ENCODE measurements at regions not wholly inside any gene's neighbourhood (a gene's known extent, or its start where the extent isn't known, plus 50 kb on each side); places are given as distances from the start of the nearest gene placed in this dataset.

GRCh38 chr2:13533524-13533922, 816.8 kb downstream of the TRIB2 start:
- no peak for DNase-seq (ENCODE audit: low read depth in 1 of 2, low spot score in 1 of 2)
- no peak for TF ChIP-seq JUND (IDR thresholded peaks at IDR 0.05; ENCODE audit: low read depth)
- in situ Hi-C loops (cut with HindIII; ENCODE audit: low pct_unique_long_range_greater_than_20kb, low sequenced_read_pairs): no loop called here

GRCh38 chr2:13536941-13537340, 820.2 kb downstream of the TRIB2 start:
- DNase-seq (ENCODE audit: low read depth in 1 of 2, low spot score in 1 of 2): no peak
- in situ Hi-C loops (cut with HindIII; ENCODE audit: low pct_unique_long_range_greater_than_20kb, low sequenced_read_pairs): no loop called here
- no peak for TF ChIP-seq JUND (IDR thresholded peaks at IDR 0.05; ENCODE audit: low read depth)

GRCh38 chr2:13537771-13538349, 821.1 kb downstream of the TRIB2 start:
- no peak for DNase-seq (ENCODE audit: low read depth in 1 of 2, low spot score in 1 of 2)
- TF ChIP-seq JUND (IDR thresholded peaks at IDR 0.05; ENCODE audit: low read depth): no peak
- in situ Hi-C loops (cut with HindIII; ENCODE audit: low pct_unique_long_range_greater_than_20kb, low sequenced_read_pairs): no loop called here

GRCh38 chr2:13539296-13539695, 822.6 kb downstream of the TRIB2 start:
- no peak for TF ChIP-seq JUND (IDR thresholded peaks at IDR 0.05; ENCODE audit: low read depth)
- in situ Hi-C loops (cut with HindIII; ENCODE audit: low pct_unique_long_range_greater_than_20kb, low sequenced_read_pairs): no loop called here
- DNase-seq (ENCODE audit: low read depth in 1 of 2, low spot score in 1 of 2): no peak

- DNase-seq (ENCODE audit: low read depth in 1 of 2, low spot score in 1 of 2): no peak
- in situ Hi-C loops (cut with HindIII; ENCODE audit: low pct_unique_long_range_greater_than_20kb, low sequenced_read_pairs): no loop called here
- TF ChIP-seq JUND (IDR thresholded peaks at IDR 0.05; ENCODE audit: low read depth): no peak
These were observed 825.3 kb downstream of the TRIB2 start for GRCh38 chr2:13542061-13542460.

GRCh38 chr2:13542642-13543041, 825.9 kb downstream of the TRIB2 start:
- no peak for DNase-seq (ENCODE audit: low read depth in 1 of 2, low spot score in 1 of 2)
- in situ Hi-C loops (cut with HindIII; ENCODE audit: low pct_unique_long_range_greater_than_20kb, low sequenced_read_pairs): no loop called here
- no peak for TF ChIP-seq JUND (IDR thresholded peaks at IDR 0.05; ENCODE audit: low read depth)

GRCh38 chr2:13543550-13543949, 826.8 kb downstream of the TRIB2 start:
- DNase-seq (ENCODE audit: low read depth in 1 of 2, low spot score in 1 of 2): no peak
- no peak for TF ChIP-seq JUND (IDR thresholded peaks at IDR 0.05; ENCODE audit: low read depth)
- in situ Hi-C loops (cut with HindIII; ENCODE audit: low pct_unique_long_range_greater_than_20kb, low sequenced_read_pairs): no loop called here

- no peak for TF ChIP-seq JUND (IDR thresholded peaks at IDR 0.05; ENCODE audit: low read depth)
- DNase-seq (ENCODE audit: low read depth in 1 of 2, low spot score in 1 of 2): peak in 1 of 2 experiments; percentile 13
- in situ Hi-C loops (cut with HindIII; ENCODE audit: low pct_unique_long_range_greater_than_20kb, low sequenced_read_pairs): no loop called here
These were observed 828.6 kb downstream of the TRIB2 start for GRCh38 chr2:13545320-13545719.

GRCh38 chr2:13546131-13546530, 829.4 kb downstream of the TRIB2 start:
- TF ChIP-seq JUND (IDR thresholded peaks at IDR 0.05; ENCODE audit: low read depth): no peak
- in situ Hi-C loops (cut with HindIII; ENCODE audit: low pct_unique_long_range_greater_than_20kb, low sequenced_read_pairs): no loop called here
- no peak for DNase-seq (ENCODE audit: low read depth in 1 of 2, low spot score in 1 of 2)

- in situ Hi-C loops (cut with HindIII; ENCODE audit: low pct_unique_long_range_greater_than_20kb, low sequenced_read_pairs): no loop called here
- no peak for TF ChIP-seq JUND (IDR thresholded peaks at IDR 0.05; ENCODE audit: low read depth)
- no peak for DNase-seq (ENCODE audit: low read depth in 1 of 2, low spot score in 1 of 2)
These were observed 833.8 kb downstream of the TRIB2 start for GRCh38 chr2:13550285-13551231.

GRCh38 chr2:13558368-13558767, 841.6 kb downstream of the TRIB2 start:
- no peak for TF ChIP-seq JUND (IDR thresholded peaks at IDR 0.05; ENCODE audit: low read depth)
- in situ Hi-C loops (cut with HindIII; ENCODE audit: low pct_unique_long_range_greater_than_20kb, low sequenced_read_pairs): no loop called here
- DNase-seq (ENCODE audit: low read depth in 1 of 2, low spot score in 1 of 2): no peak

GRCh38 chr2:13560322-13560721, 843.6 kb downstream of the TRIB2 start:
- no peak for TF ChIP-seq JUND (IDR thresholded peaks at IDR 0.05; ENCODE audit: low read depth)
- in situ Hi-C loops (cut with HindIII; ENCODE audit: low pct_unique_long_range_greater_than_20kb, low sequenced_read_pairs): no loop called here
- DNase-seq (ENCODE audit: low read depth in 1 of 2, low spot score in 1 of 2): no peak

- TF ChIP-seq JUND (IDR thresholded peaks at IDR 0.05; ENCODE audit: low read depth): no peak
- in situ Hi-C loops (cut with HindIII; ENCODE audit: low pct_unique_long_range_greater_than_20kb, low sequenced_read_pairs): no loop called here
- DNase-seq (ENCODE audit: low read depth in 1 of 2, low spot score in 1 of 2): no peak
These were observed 855.7 kb downstream of the TRIB2 start for GRCh38 chr2:13572466-13572865.
